ENCODE measurements at regions not wholly inside any gene's neighbourhood (a gene's known extent, or its start where the extent isn't known, plus 50 kb on each side); places are given as distances from the start of the nearest gene placed in this dataset.
"Not testable (repeated sequence)": the region's sequence is repeated elsewhere in the genome, so short reads cannot be mapped to it uniquely, and the experiment has no call there.

GRCh38 chr10:64873959-64874358 is 1352.8 kb downstream of the REEP3 start:
- no peaks in the 10 kb centered on the region for H3K27me3 Mint-ChIP-seq

DNA sequence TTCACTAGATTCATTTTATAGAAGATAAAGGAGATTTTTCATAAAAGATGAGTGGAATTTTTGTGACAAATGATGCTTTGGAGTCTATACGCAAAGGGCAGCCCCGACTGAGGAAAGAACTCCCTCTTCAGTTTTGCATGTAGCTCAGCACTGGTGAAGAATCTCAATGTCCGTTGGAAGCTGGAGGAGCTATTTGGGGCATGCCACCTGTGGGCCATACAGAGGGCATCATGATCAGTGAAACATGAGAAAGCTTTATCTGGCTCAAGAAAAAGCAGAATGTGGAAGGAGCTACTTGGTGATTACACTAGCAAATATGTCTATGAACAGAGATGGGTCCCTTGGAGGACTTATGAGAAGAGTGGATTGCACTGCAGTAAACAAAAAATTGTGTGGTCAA is 1359.3 kb downstream of the REEP3 start:
- H3K27ac Mint-ChIP-seq: no peak overlapping the region
- H3K9me3 Mint-ChIP-seq: no peaks in the 10 kb centered on the region
- H3K36me3 Mint-ChIP-seq (ENCODE audit: low read depth): no peaks in the 10 kb centered on the region
- DNase-seq: no peak
- intact Hi-C loops (cut with micrococcal nuclease): no loop called here
- H3K4me1 Mint-ChIP-seq: no peaks in the 10 kb centered on the region
- H3K4me3 Mint-ChIP-seq: no peak overlapping the region
- TF ChIP-seq CTCF (IDR thresholded peaks at IDR 0.05): no peak
- no peak for ATAC-seq (ENCODE audit: low read depth)
- CTCF ChIA-PET: no interaction called here
- POLR2A ChIA-PET: no interaction called here
- H3K27me3 Mint-ChIP-seq: no peaks in the 10 kb centered on the region

More at GRCh38 chr10:64873959-64874358, 1352.8 kb downstream of the REEP3 start:
- no peak for TF ChIP-seq CTCF (IDR thresholded peaks at IDR 0.05)
- no peak overlapping the region for H3K27ac Mint-ChIP-seq
- POLR2A ChIA-PET: no interaction called here
- intact Hi-C loops (cut with micrococcal nuclease): no loop called here
- H3K4me3 Mint-ChIP-seq: no peak overlapping the region
- ATAC-seq (ENCODE audit: low read depth) (no peak), DNase-seq (no peak)
- no peaks in the 10 kb centered on the region for H3K4me1 Mint-ChIP-seq
- H3K9me3 Mint-ChIP-seq: no peaks in the 10 kb centered on the region
- CTCF ChIA-PET: no interaction called here
- H3K36me3 Mint-ChIP-seq (ENCODE audit: low read depth): no peaks in the 10 kb centered on the region

DNA sequence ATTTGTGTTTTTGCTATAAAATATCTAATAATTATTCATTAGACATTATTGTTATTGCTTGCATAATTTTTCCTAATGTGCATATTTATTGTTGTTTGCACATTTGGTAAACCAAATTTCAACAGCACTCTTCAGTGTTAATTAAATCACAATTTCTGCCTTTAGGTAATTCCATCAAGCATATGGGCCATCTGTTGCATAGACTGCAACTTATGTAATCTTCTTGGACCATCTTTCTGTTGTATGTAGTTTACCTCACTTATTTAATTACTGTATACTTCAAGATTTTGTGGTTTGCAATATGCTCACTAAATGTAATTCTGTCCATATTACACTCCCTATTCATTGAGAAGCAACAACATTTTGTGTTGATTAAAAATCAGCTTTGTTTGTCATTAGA is 1360.1 kb downstream of the REEP3 start:
- CTCF ChIA-PET: no interaction called here
- no peak for TF ChIP-seq CTCF (IDR thresholded peaks at IDR 0.05)
- Mint-ChIP-seq H3K27me3 (no peaks in the 10 kb centered on the region), H3K4me3 (no peak overlapping the region), H3K27ac (no peak overlapping the region), H3K4me1 (no peaks in the 10 kb centered on the region), H3K36me3 (ENCODE audit: low read depth) (no peaks in the 10 kb centered on the region), H3K9me3 (no peaks in the 10 kb centered on the region)
- POLR2A ChIA-PET: no interaction called here
- ATAC-seq (ENCODE audit: low read depth) (no peak), DNase-seq (no peak)
- intact Hi-C loops (cut with micrococcal nuclease): no loop called here

DNA sequence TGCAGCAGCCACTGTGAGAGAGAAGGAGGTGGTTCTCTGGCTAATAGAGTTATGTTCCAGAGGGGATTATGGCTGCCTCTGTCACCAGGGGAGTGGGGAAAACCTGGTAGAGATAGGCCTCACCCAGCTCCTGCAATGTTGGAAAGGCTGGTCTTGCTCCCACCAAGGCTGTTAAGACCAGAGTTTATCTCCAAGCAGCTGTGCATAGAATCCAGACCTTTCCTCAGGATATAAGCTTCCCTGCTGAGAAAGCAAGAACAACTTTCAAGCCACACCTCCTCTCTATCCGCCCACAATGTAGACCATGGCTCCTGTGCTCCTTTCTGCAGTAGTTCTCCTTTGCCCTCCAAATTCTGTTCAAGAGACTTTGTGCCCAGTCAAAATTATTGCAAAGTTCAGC is 1375.4 kb downstream of the REEP3 start:
- ChIA-PET CTCF (no interaction called here), POLR2A (no interaction called here)
- TF ChIP-seq CTCF (IDR thresholded peaks at IDR 0.05): no peak
- no peaks in the 10 kb centered on the region for H3K27me3 Mint-ChIP-seq
- H3K4me3 Mint-ChIP-seq: no peak overlapping the region
- no peaks in the 10 kb centered on the region for H3K4me1 Mint-ChIP-seq
- ATAC-seq (ENCODE audit: low read depth) (no peak), DNase-seq (no peak)
- no peaks in the 10 kb centered on the region for H3K36me3 Mint-ChIP-seq (ENCODE audit: low read depth)
- no peak overlapping the region for H3K27ac Mint-ChIP-seq
- intact Hi-C loops (cut with micrococcal nuclease): no loop called here
- peaks cover 20% of the 10 kb centered on the region for H3K9me3 Mint-ChIP-seq

- DNase-seq; H3K4me1 Mint-ChIP-seq; H3K9me3 Mint-ChIP-seq; POLR2A ChIA-PET; H3K27ac Mint-ChIP-seq; ATAC-seq (ENCODE audit: low read depth); H3K27me3 Mint-ChIP-seq; intact Hi-C loops (cut with micrococcal nuclease); H3K36me3 Mint-ChIP-seq (ENCODE audit: low read depth); H3K4me3 Mint-ChIP-seq; CTCF ChIA-PET: not testable (repeated sequence)
Measured at GRCh38 chr10:64906311-64906710, 1385.1 kb downstream of the REEP3 start.

GRCh38 chr10:64924306-64924705 is 1403.1 kb downstream of the REEP3 start:
- intact Hi-C loops (cut with micrococcal nuclease); H3K4me1 Mint-ChIP-seq; H3K27ac Mint-ChIP-seq; CTCF ChIA-PET; DNase-seq; ATAC-seq (ENCODE audit: low read depth); H3K27me3 Mint-ChIP-seq; POLR2A ChIA-PET; H3K36me3 Mint-ChIP-seq (ENCODE audit: low read depth); H3K4me3 Mint-ChIP-seq: not testable (repeated sequence)
- peaks cover 31% of the 10 kb centered on the region for H3K9me3 Mint-ChIP-seq
